Suprapubic skin (tissue), 3 donors: ENCODE measurements at regions not wholly inside any gene's neighbourhood (a gene's known extent, or its start where the extent isn't known, plus 50 kb on each side); places are given as distances from the start of the nearest gene placed in this dataset.

ENCODE experiments used
- CTCF ChIP-seq, 2 donors: fragments of 200-600 bp in 1 of 2; fragments of 450-650 bp in 1 of 2; sonication (generic) in 1 of 2; IDR thresholded peaks; one replicate each; pipeline ENCODE4 v1.5.1; 2016 to 2019; ENCODE audit warnings: antibody characterized with exemption in 2 of 2, mild to moderate bottlenecking in 1 of 2, moderate library complexity in 1 of 2
- EP300 ChIP-seq: sonication (generic); formaldehyde crosslinking; IDR thresholded peaks from one replicate; pipeline ENCODE4 v1.6.1; 2017; ENCODE audit warnings: antibody characterized with exemption
- POLR2A ChIP-seq, 2 donors: fragments of 450-650 bp; IDR thresholded peaks; one replicate each; pipeline ENCODE4 v1.6.1; 2017; ENCODE audit warnings: antibody characterized with exemption in 2 of 2, mild to moderate bottlenecking in 2 of 2, moderate library complexity in 2 of 2

DNA sequence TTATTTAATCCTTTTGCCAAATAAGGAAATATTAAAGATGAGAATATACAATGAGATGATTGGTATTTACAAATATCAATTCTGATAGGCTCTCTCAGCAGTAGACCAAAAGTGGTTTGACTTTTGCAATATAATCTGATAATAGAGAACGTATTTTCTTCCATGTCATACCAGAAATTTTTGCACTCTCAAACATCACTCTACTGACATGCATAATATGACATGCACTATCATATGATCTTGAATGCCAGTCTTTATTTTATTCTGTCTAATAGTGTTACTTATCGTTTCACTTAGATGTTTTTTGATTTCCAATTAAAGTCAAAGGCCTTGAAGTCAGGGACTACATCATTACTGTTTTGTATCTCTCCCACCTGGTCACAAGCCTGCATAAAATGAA lies 259.2 kb downstream of the PCDH7 start:
- TF ChIP-seq CTCF (IDR thresholded peaks at IDR 0.05) (no peak), POLR2A (IDR thresholded peaks at IDR 0.05) (no peak), EP300 (no peak)
